SKM-1 treated with dmso at 0.1 percent for 144 hours (cell line): ENCODE measurements at regions not wholly inside any gene's neighbourhood (a gene's known extent, or its start where the extent isn't known, plus 50 kb on each side); places are given as distances from the start of the nearest gene placed in this dataset.

ENCODE experiments used
- DNase-seq: peaks from one replicate; lab custom pipeline; 2025; ENCODE audit not compliant: unreplicated experiment; lab: John Stamatoyannopoulos, UW

GRCh38 chr4:182973511-182973911, 56.3 kb upstream of the DCTD start:
- no peak for DNase-seq

DNA sequence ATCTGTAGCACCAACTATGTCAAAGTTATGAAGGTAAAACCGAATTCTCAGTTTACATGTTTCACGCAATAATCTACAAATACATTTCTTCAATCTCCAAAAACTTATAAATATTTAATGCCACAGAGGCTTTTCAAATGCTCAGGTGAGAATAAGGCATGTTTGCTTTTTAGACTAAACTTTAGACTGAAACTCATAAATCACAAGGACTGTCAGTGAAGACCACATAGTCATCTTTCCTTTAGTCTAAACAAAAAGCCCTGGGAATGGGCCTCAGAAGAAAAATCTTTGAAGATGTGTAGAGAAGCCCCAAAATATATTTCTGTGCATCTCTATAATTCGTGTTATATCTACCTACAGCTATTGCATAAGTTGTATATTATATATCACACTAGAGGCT, 54.5 kb upstream of the DCTD start:
- DNase-seq = no peak

GRCh38 chr4:182969651-182970279, 52.6 kb upstream of the DCTD start:
- DNase-seq = peak; percentile 50

- DNase-seq = no peak
Observed at GRCh38 chr4:182968917-182969650, 51.9 kb upstream of the DCTD start.

- no peak for DNase-seq
Observed at GRCh38 chr4:182967403-182967802, 50.2 kb upstream of the DCTD start.
